Fibroblast of lung (primary cell): ENCODE measurements at regions not wholly inside any gene's neighbourhood (a gene's known extent, or its start where the extent isn't known, plus 50 kb on each side); places are given as distances from the start of the nearest gene placed in this dataset.

ENCODE experiments used
- DNase-seq, 2 donors: peaks; one replicate each; pipeline versions ENCODE4 v3.0.0 to v3.0.0-alpha.2; 2010; ENCODE audit warnings: low read depth in 2 of 2
- H2AFZ ChIP-seq: 2 replicates; pipeline ENCODE4 v1.5.1; 2012; ENCODE audit warnings: low read length, control low read depth, inconsistent platforms
- H3K27ac ChIP-seq: 2 replicates; pipeline ENCODE4 v1.5.1; 2011; ENCODE audit warnings: low read length, control low read depth; ENCODE audit not compliant: insufficient read depth
- H3K27me3 ChIP-seq: 2 replicates; pipeline ENCODE4 v1.5.1; 2011; ENCODE audit warnings: mild to moderate bottlenecking, low read length; ENCODE audit not compliant: control insufficient read depth, insufficient read depth
- H3K36me3 ChIP-seq: 2 replicates; pipeline ENCODE4 v1.5.1; 2011; ENCODE audit warnings: low read length; ENCODE audit not compliant: control insufficient read depth, insufficient read depth
- H3K4me1 ChIP-seq: 2 replicates; pipeline ENCODE4 v1.5.1; 2011; ENCODE audit warnings: low read length; ENCODE audit not compliant: control insufficient read depth, insufficient read depth; ENCODE audit errors: extremely low read depth
- H3K4me2 ChIP-seq: 2 replicates; pipeline ENCODE4 v1.5.1; 2011; ENCODE audit warnings: low read length, control low read depth; ENCODE audit not compliant: insufficient read depth; ENCODE audit errors: extremely low read depth
- H3K4me3 ChIP-seq, 4 experiments: fragments of 200-600 bp in 1 of 4; sonication (generic) in 1 of 4; replicated peaks in 1 of 4; 2 replicates each; pipeline ENCODE4 v1.5.1; 2011 to 2016; ENCODE audit warnings: low read length in 4 of 4, low read depth in 3 of 4, mild to moderate bottlenecking in 3 of 4, control low read depth in 2 of 4, inconsistent platforms in 1 of 4, mixed read lengths in 1 of 4; ENCODE audit not compliant: insufficient read depth in 1 of 4; ENCODE audit errors: control extremely low read depth in 1 of 4
- H3K79me2 ChIP-seq: 2 replicates; pipeline ENCODE4 v1.5.1; 2012; ENCODE audit warnings: mild to moderate bottlenecking, low read length, inconsistent platforms; ENCODE audit not compliant: control insufficient read depth, insufficient read depth
- H3K9ac ChIP-seq: 2 replicates; pipeline ENCODE4 v1.5.1; 2011; ENCODE audit warnings: mild to moderate bottlenecking, low read length, control low read depth; ENCODE audit not compliant: insufficient read depth
- H3K9me3 ChIP-seq: 2 replicates; pipeline ENCODE4 v1.5.1; 2012; ENCODE audit warnings: low read depth, low read length; ENCODE audit not compliant: control insufficient read depth, insufficient read depth
- H4K20me1 ChIP-seq: 2 replicates; pipeline ENCODE4 v1.5.1; 2011; ENCODE audit warnings: low read length; ENCODE audit not compliant: control insufficient read depth, insufficient read depth; ENCODE audit errors: extremely low read depth
- CTCF ChIP-seq, 2 donors: IDR thresholded peaks in 1 of 2; conservative IDR thresholded peaks in 1 of 2; 1 replicate in 1 of 2; 2 replicates in 1 of 2; pipeline ENCODE4 v1.5.1; 2011 to 2012; ENCODE audit warnings: low read length in 2 of 2, control low read depth in 1 of 2, inconsistent platforms in 1 of 2, low read depth in 1 of 2, mild to moderate bottlenecking in 1 of 2
- EZH2 ChIP-seq: IDR thresholded peaks from 2 replicates; pipeline ENCODE4 v1.5.1; 2012; ENCODE audit warnings: low read length, control low read depth, mild to moderate bottlenecking; ENCODE audit errors: missing control alignments

- DNase-seq: peak; percentile 15 to 51
- H3K9me3 ChIP-seq: no peaks in the 10 kb centered on the region
- H4K20me1 ChIP-seq: no peaks in the 10 kb centered on the region
- no peaks in the 10 kb centered on the region for H3K27me3 ChIP-seq
- H3K36me3 ChIP-seq: no peaks in the 10 kb centered on the region
- TF ChIP-seq EZH2 (no peak), CTCF (conservative IDR thresholded peaks at IDR 0.05 in 1 of 2, IDR thresholded peaks at IDR 0.05 in 1 of 2; ENCODE audit: low read depth in 1 of 2, low read length in 2 of 2) (no peak)
- H3K4me2 ChIP-seq: no peak overlapping the region
- no peak overlapping the region for H3K9ac ChIP-seq
- H3K4me3 ChIP-seq: no peak overlapping the region
- no peaks in the 10 kb centered on the region for H3K79me2 ChIP-seq
- H2AFZ ChIP-seq: peak overlapping the region; percentile 52
- no peak overlapping the region for H3K27ac ChIP-seq
- no peaks in the 10 kb centered on the region for H3K4me1 ChIP-seq
Measured at GRCh38 chr6:132020138-132020581, 69.0 kb upstream of the CCN2 start.

- DNase-seq: no peak
- Histone ChIP-seq H3K27me3 (no peaks in the 10 kb centered on the region), H3K4me1 (no peaks in the 10 kb centered on the region), H2AFZ (no peak overlapping the region), H3K9me3 (no peaks in the 10 kb centered on the region), H3K9ac (no peak overlapping the region), H3K4me2 (no peak overlapping the region), H4K20me1 (no peaks in the 10 kb centered on the region), H3K36me3 (no peaks in the 10 kb centered on the region), H3K27ac (no peak overlapping the region), H3K4me3 (no peak overlapping the region), H3K79me2 (no peaks in the 10 kb centered on the region)
- no peak for TF ChIP-seq CTCF (conservative IDR thresholded peaks at IDR 0.05 in 1 of 2, IDR thresholded peaks at IDR 0.05 in 1 of 2; ENCODE audit: low read depth in 1 of 2, low read length in 2 of 2)
- no peak for TF ChIP-seq EZH2
Measured at GRCh38 chr6:132019586-132019985, 68.4 kb upstream of the CCN2 start.

GRCh38 chr6:132017942-132018341, 66.8 kb upstream of the CCN2 start:
- Histone ChIP-seq H4K20me1 (no peaks in the 10 kb centered on the region), H3K27me3 (no peaks in the 10 kb centered on the region), H3K9me3 (no peaks in the 10 kb centered on the region), H3K36me3 (no peaks in the 10 kb centered on the region), H3K4me3 (no peak overlapping the region), H3K9ac (no peak overlapping the region), H2AFZ (no peak overlapping the region), H3K4me2 (no peak overlapping the region), H3K79me2 (no peaks in the 10 kb centered on the region), H3K4me1 (no peaks in the 10 kb centered on the region), H3K27ac (no peak overlapping the region)
- TF ChIP-seq CTCF (conservative IDR thresholded peaks at IDR 0.05 in 1 of 2, IDR thresholded peaks at IDR 0.05 in 1 of 2; ENCODE audit: low read depth in 1 of 2, low read length in 2 of 2): no peak
- no peak for TF ChIP-seq EZH2
- no peak for DNase-seq
